Fibroblast of lung (primary cell): ENCODE measurements at regions not wholly inside any gene's neighbourhood (a gene's known extent, or its start where the extent isn't known, plus 50 kb on each side); places are given as distances from the start of the nearest gene placed in this dataset.

ENCODE experiments used
- CTCF ChIP-seq, 2 donors: IDR thresholded peaks in 1 of 2; conservative IDR thresholded peaks in 1 of 2; 1 replicate in 1 of 2; 2 replicates in 1 of 2; pipeline ENCODE4 v1.5.1; 2011 to 2012; ENCODE audit warnings: low read length in 2 of 2, control low read depth in 1 of 2, inconsistent platforms in 1 of 2, low read depth in 1 of 2, mild to moderate bottlenecking in 1 of 2
- EZH2 ChIP-seq: IDR thresholded peaks from 2 replicates; pipeline ENCODE4 v1.5.1; 2012; ENCODE audit warnings: low read length, control low read depth, mild to moderate bottlenecking; ENCODE audit errors: missing control alignments

DNA sequence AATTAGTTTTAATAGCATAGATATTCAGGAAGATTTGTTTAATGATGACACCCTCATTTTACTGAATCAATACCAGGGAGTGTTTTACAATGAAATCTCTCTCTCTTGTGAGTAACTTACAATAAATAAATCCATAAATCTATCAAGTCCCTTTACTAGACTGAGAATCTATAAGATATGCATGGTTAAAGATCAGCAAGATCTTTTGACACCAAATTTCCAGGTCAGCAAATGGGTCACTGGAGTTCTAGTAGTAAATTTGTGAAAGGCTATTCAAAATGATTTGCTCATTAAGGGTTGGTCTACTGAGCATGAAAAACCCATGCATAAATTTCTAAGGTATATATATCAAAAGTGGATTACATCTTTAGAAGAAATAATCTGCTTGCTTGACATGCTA is 512.1 kb upstream of the ITGA1 start:
- TF ChIP-seq CTCF (conservative IDR thresholded peaks at IDR 0.05 in 1 of 2, IDR thresholded peaks at IDR 0.05 in 1 of 2; ENCODE audit: low read depth in 1 of 2, low read length in 2 of 2) (no peak), EZH2 (no peak)
